HEK293T (cell line): ENCODE measurements at regions not wholly inside any gene's neighbourhood (a gene's known extent, or its start where the extent isn't known, plus 50 kb on each side); places are given as distances from the start of the nearest gene placed in this dataset.

Source experiments
- ARNT ChIP-seq: fragments of 450-650 bp; IDR thresholded peaks from 2 replicates; pipeline ENCODE4 v1.6.1; 2017; ENCODE audit warnings: mild to moderate bottlenecking
- BHLHE40 ChIP-seq: fragments of 450-650 bp; IDR thresholded peaks from 2 replicates; pipeline ENCODE4 v1.6.1; 2016; ENCODE audit warnings: mild to moderate bottlenecking, moderate library complexity, borderline replicate concordance
- CTBP1 ChIP-seq: fragments of 450-650 bp; IDR thresholded peaks from 2 replicates; pipeline ENCODE4 v1.6.1; 2016; ENCODE audit warnings: borderline replicate concordance
- ELF4 ChIP-seq: fragments of 450-650 bp; IDR thresholded peaks from 2 replicates; pipeline ENCODE4 v1.6.1; 2017; ENCODE audit warnings: antibody characterized with exemption
- FOXA1 ChIP-seq: fragments of 450-650 bp; IDR thresholded peaks from 2 replicates; pipeline ENCODE4 v1.6.1; 2016; ENCODE audit warnings: mild to moderate bottlenecking
- FOXK2 ChIP-seq: fragments of 450-650 bp; IDR thresholded peaks from 2 replicates; pipeline ENCODE4 v1.6.1; 2016; ENCODE audit warnings: mild to moderate bottlenecking
- FOXM1 ChIP-seq: fragments of 450-650 bp; IDR thresholded peaks from 2 replicates; pipeline ENCODE4 v1.6.1; 2017; ENCODE audit warnings: mild to moderate bottlenecking, borderline replicate concordance
- HDGF ChIP-seq: fragments of 450-650 bp; IDR thresholded peaks from 2 replicates; pipeline ENCODE4 v1.6.1; 2017; ENCODE audit warnings: antibody characterized with exemption, borderline replicate concordance
- L3MBTL2 ChIP-seq: fragments of 450-650 bp; conservative IDR thresholded peaks from 2 replicates; pipeline ENCODE4 v1.6.1; 2016; ENCODE audit warnings: mild to moderate bottlenecking
- SP1 ChIP-seq: fragments of 450-650 bp; IDR thresholded peaks from 2 replicates; pipeline ENCODE4 v1.6.1; 2017
- SUZ12 ChIP-seq: fragments of 450-650 bp; IDR thresholded peaks from 2 replicates; pipeline ENCODE4 v1.6.1; 2016; ENCODE audit warnings: mild to moderate bottlenecking
- TARDBP ChIP-seq: fragments of 450-650 bp; IDR thresholded peaks from 2 replicates; pipeline ENCODE4 v1.6.1; 2016
- TF ChIP-seq, protein P1 (sequence below): fragments of 450-650 bp; IDR thresholded peaks from 2 replicates; pipeline ENCODE4 v1.6.1; 2016

- TF ChIP-seq L3MBTL2 (no peak), FOXM1 (no peak), HDGF (no peak), SUZ12 (no peak), TARDBP (no peak), SP1 (no peak), ELF4 (no peak), BHLHE40 (no peak), FOXA1 (no peak), FOXK2 (no peak), ARNT (no peak), CTBP1 (no peak)
- TF ChIP-seq, protein P1, sequence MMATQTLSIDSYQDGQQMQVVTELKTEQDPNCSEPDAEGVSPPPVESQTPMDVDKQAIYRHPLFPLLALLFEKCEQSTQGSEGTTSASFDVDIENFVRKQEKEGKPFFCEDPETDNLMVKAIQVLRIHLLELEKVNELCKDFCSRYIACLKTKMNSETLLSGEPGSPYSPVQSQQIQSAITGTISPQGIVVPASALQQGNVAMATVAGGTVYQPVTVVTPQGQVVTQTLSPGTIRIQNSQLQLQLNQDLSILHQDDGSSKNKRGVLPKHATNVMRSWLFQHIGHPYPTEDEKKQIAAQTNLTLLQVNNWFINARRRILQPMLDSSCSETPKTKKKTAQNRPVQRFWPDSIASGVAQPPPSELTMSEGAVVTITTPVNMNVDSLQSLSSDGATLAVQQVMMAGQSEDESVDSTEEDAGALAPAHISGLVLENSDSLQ: no peak
These were observed 504.3 kb downstream of the TFEC start for GRCh38 chr7:115526278-115526677.
